ENCODE measurements at regions not wholly inside any gene's neighbourhood (a gene's known extent, or its start where the extent isn't known, plus 50 kb on each side); places are given as distances from the start of the nearest gene placed in this dataset.
A peak's percentile ranks its signal among the peaks of the same experiment; 100 is the strongest.

DNA sequence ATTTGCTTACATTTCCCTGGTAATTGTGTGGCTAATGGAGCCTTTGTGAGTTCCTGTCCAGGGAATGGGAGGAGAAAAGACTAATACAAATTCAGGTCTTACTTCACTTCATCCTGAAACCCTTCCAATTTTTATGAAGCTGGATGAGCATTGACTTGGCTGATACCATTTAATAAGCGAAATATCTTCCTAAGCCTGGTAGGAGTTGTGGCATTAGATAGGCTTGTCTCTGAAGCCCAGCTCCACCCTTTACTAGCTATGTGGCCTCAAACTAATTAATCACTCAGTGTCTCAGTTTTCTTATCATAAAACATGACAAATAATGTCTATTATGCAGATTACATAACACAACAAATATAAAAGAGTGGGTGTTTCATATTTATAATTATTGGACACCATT lies 106.3 kb downstream of the FGF9 start:
- H3K27me3 ChIP-seq: no peaks in the 10 kb centered on the region
- intact Hi-C loops (cut with DNase I): no loop called here
- H3K36me3 ChIP-seq: no peaks in the 10 kb centered on the region
- DNase-seq (no peak), ATAC-seq (no peak)
- 48 to 76% (median 69%) methylated on average over 1 of the region's 1 CpG for WGBS, 4 donors
- peak overlapping the region in 1 of 12 donors; percentile 15 for H3K27ac ChIP-seq
- H3K9me3 ChIP-seq: peaks cover 0 to 15% (median 2%) of the 10 kb centered on the region in 12 donors
- no peak overlapping the region for H3K4me3 ChIP-seq
- peaks cover 0 to 7% (median 0%) of the 10 kb centered on the region in 12 donors for H3K4me1 ChIP-seq
- TF ChIP-seq, protein P1, sequence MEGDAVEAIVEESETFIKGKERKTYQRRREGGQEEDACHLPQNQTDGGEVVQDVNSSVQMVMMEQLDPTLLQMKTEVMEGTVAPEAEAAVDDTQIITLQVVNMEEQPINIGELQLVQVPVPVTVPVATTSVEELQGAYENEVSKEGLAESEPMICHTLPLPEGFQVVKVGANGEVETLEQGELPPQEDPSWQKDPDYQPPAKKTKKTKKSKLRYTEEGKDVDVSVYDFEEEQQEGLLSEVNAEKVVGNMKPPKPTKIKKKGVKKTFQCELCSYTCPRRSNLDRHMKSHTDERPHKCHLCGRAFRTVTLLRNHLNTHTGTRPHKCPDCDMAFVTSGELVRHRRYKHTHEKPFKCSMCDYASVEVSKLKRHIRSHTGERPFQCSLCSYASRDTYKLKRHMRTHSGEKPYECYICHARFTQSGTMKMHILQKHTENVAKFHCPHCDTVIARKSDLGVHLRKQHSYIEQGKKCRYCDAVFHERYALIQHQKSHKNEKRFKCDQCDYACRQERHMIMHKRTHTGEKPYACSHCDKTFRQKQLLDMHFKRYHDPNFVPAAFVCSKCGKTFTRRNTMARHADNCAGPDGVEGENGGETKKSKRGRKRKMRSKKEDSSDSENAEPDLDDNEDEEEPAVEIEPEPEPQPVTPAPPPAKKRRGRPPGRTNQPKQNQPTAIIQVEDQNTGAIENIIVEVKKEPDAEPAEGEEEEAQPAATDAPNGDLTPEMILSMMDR (IDR thresholded peaks at IDR 0.05): no peak
- no peak for TF ChIP-seq POLR2A (IDR thresholded peaks at IDR 0.05)

DNA sequence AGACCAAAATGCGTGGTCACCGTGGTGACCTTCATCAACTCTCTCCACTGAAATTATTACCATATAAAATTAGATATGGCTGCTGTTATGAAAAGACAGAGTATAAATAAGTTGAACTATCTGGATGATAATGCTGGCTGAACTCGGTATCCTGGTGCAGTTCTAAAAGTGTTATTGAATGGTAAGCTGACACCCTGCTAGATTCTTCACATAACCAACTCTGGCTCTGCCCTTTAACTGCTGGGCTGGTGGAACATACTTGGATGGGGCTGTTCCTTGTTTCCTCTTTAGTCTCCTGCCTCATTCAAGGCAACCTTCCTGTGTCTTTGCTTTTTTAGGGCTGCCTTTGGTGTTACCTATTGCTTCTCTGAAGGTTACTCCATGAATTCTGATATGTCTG lies 106.9 kb downstream of the FGF9 start:
- DNase-seq (no peak), ATAC-seq (peak; percentile 82 to 96 (median 91))
- TF ChIP-seq POLR2A (IDR thresholded peaks at IDR 0.05): no peak
- TF ChIP-seq, protein P1 (IDR thresholded peaks at IDR 0.05): no peak
- intact Hi-C loops (cut with DNase I): no loop called here
- Histone ChIP-seq H3K9me3 (peaks cover 0 to 15% (median 2%) of the 10 kb centered on the region in 12 donors), H3K4me3 (no peak overlapping the region), H3K36me3 (no peaks in the 10 kb centered on the region), H3K27ac (peak overlapping the region in 1 of 12 donors; percentile 15), H3K4me1 (peaks cover 0 to 7% (median 0%) of the 10 kb centered on the region in 12 donors), H3K27me3 (no peaks in the 10 kb centered on the region)
- WGBS, 4 donors: 48 to 57% (median 51%) methylated on average over 3 of the region's 3 CpGs

DNA sequence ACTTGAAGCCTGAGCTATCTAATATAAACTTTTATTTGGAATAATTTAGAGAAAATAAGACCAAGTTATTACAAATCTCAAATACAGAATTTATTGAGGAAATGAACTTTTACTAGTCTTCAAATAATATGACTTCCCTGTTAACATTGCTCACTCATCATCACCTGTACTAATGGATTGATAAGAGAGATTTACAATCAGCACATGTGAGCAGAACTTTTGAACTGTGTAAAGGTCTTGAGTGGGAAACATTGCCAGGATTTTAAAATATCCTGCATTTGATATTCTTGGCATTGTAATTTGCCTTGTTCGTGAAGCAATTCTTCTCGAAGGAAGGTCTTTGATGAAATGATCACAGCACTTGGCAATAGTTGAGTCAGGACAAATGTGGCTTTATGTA lies 111.9 kb downstream of the FGF9 start:
- no peaks in the 10 kb centered on the region for H3K36me3 ChIP-seq
- WGBS, 4 donors: 83 to 93% (median 86%) methylated on average over 2 of the region's 2 CpGs
- peaks cover 0 to 15% (median 2%) of the 10 kb centered on the region in 12 donors for H3K9me3 ChIP-seq
- no peak overlapping the region for H3K27ac ChIP-seq
- H3K27me3 ChIP-seq: no peaks in the 10 kb centered on the region
- DNase-seq (no peak), ATAC-seq (no peak)
- peaks cover 0 to 7% (median 0%) of the 10 kb centered on the region in 12 donors for H3K4me1 ChIP-seq
- intact Hi-C loops (cut with DNase I): no loop called here
- no peak overlapping the region for H3K4me3 ChIP-seq
- TF ChIP-seq, protein P1 (IDR thresholded peaks at IDR 0.05): no peak
- no peak for TF ChIP-seq POLR2A (IDR thresholded peaks at IDR 0.05)

DNA sequence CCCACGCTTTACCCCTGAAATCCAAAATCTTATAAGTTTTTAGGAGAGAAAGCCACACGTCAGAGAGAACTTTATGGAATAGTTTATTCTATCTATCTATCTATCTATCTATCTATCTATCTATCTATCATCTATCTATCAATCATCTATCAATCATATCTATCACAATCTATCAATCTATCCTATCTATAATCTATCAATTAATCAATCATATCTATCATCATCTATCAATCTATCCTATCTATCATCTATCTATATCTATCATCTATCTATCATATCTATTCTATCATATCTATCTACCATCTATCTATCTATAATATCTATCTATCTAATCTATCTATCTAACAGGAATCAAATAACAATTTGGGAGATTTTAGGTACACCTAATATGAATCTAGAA lies 115.1 kb downstream of the FGF9 start:
- Histone ChIP-seq H3K36me3 (no peaks in the 10 kb centered on the region), H3K27ac (no peak overlapping the region), H3K4me3 (no peak overlapping the region), H3K4me1 (no peaks in the 10 kb centered on the region), H3K27me3 (no peaks in the 10 kb centered on the region), H3K9me3 (no peaks in the 10 kb centered on the region)
- intact Hi-C loops (cut with DNase I): no loop called here
- TF ChIP-seq, protein P1 (IDR thresholded peaks at IDR 0.05): no peak
- no peak for TF ChIP-seq POLR2A (IDR thresholded peaks at IDR 0.05)
- WGBS, 4 donors: 87 to 91% (median 90%) methylated on average over 2 of the region's 2 CpGs
- DNase-seq (no peak), ATAC-seq (no peak)
